Ishikawa (cell line): ENCODE measurements at regions not wholly inside any gene's neighbourhood (a gene's known extent, or its start where the extent isn't known, plus 50 kb on each side); places are given as distances from the start of the nearest gene placed in this dataset.

Experiments
- CEBPB ChIP-seq: IDR thresholded peaks from 2 replicates; pipeline ENCODE4 v1.6.1; 2012
- CREB1 ChIP-seq: IDR thresholded peaks from 2 replicates; pipeline ENCODE4 v1.6.1; 2012; ENCODE audit warnings: low read depth
- EGR1 ChIP-seq: IDR thresholded peaks from 2 replicates; pipeline ENCODE4 v1.6.1; 2012
- EP300 ChIP-seq: IDR thresholded peaks from 2 replicates; pipeline ENCODE4 v1.6.1; 2012; ENCODE audit warnings: borderline replicate concordance
- FOXM1 ChIP-seq: IDR thresholded peaks from 2 replicates; pipeline ENCODE4 v1.6.1; 2012; ENCODE audit warnings: low read depth, borderline replicate concordance
- NFIC ChIP-seq: IDR thresholded peaks from 2 replicates; pipeline ENCODE4 v1.6.1; 2012
- RAD21 ChIP-seq: IDR thresholded peaks from 2 replicates; pipeline ENCODE4 v1.6.1; 2012; ENCODE audit warnings: low read depth
- TAF1 ChIP-seq: IDR thresholded peaks from 2 replicates; pipeline ENCODE4 v1.6.1; 2012; ENCODE audit warnings: low read depth, mild to moderate bottlenecking
- TCF12 ChIP-seq: IDR thresholded peaks from 2 replicates; pipeline ENCODE4 v1.6.1; 2012; ENCODE audit warnings: low read depth
- TEAD4 ChIP-seq: IDR thresholded peaks from 2 replicates; pipeline ENCODE4 v1.6.1; 2012
- YY1 ChIP-seq: IDR thresholded peaks from 2 replicates; pipeline ENCODE4 v1.6.1; 2012; ENCODE audit warnings: low read depth
- ZBTB7A ChIP-seq: IDR thresholded peaks from 2 replicates; pipeline ENCODE4 v1.6.1; 2012; ENCODE audit warnings: low read depth
- TF ChIP-seq, protein P1 (sequence below): IDR thresholded peaks from 2 replicates; pipeline ENCODE4 v1.6.1; 2012
- TF ChIP-seq, protein P2 (sequence below): IDR thresholded peaks from 2 replicates; pipeline ENCODE4 v1.6.1; 2012
- TF ChIP-seq, protein P3 (sequence below): IDR thresholded peaks from 2 replicates; pipeline ENCODE4 v1.6.1; 2012; ENCODE audit warnings: low read depth, mild to moderate bottlenecking

DNA sequence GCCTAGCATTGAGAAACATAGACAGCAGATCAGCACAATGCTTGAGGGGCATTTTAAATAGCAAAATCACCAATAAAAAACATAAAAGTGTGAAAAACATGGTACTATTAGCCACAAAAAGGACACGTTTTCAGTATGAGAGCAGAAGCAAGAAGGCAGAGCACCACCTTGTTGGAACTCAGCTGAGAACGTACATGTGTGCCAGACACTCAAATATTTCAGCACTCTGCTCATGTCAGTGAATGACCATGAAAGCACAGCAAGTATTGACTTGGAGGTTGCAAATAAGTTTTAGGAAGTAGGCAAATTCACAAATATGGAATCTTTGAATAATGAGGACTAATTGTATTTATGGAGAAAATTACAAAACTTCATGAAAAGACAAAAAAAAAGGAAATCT lies 193.4 kb upstream of the PKN2 start:
- no peak for TF ChIP-seq FOXM1
- TF ChIP-seq EGR1, result no peak
- no peak for TF ChIP-seq TEAD4
- TF ChIP-seq EP300, result no peak
- TF ChIP-seq NFIC, result no peak
- no peak for TF ChIP-seq CREB1
- no peak for TF ChIP-seq RAD21
- TF ChIP-seq, protein P1, sequence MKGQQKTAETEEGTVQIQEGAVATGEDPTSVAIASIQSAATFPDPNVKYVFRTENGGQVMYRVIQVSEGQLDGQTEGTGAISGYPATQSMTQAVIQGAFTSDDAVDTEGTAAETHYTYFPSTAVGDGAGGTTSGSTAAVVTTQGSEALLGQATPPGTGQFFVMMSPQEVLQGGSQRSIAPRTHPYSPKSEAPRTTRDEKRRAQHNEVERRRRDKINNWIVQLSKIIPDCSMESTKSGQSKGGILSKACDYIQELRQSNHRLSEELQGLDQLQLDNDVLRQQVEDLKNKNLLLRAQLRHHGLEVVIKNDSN, result no peak
- no peak for TF ChIP-seq ZBTB7A
- no peak for TF ChIP-seq YY1
- TF ChIP-seq CEBPB, result no peak
- TF ChIP-seq TCF12, result no peak
- TF ChIP-seq, protein P2, sequence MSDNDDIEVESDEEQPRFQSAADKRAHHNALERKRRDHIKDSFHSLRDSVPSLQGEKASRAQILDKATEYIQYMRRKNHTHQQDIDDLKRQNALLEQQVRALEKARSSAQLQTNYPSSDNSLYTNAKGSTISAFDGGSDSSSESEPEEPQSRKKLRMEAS, result no peak
- no peak for TF ChIP-seq TAF1
- TF ChIP-seq, protein P3, sequence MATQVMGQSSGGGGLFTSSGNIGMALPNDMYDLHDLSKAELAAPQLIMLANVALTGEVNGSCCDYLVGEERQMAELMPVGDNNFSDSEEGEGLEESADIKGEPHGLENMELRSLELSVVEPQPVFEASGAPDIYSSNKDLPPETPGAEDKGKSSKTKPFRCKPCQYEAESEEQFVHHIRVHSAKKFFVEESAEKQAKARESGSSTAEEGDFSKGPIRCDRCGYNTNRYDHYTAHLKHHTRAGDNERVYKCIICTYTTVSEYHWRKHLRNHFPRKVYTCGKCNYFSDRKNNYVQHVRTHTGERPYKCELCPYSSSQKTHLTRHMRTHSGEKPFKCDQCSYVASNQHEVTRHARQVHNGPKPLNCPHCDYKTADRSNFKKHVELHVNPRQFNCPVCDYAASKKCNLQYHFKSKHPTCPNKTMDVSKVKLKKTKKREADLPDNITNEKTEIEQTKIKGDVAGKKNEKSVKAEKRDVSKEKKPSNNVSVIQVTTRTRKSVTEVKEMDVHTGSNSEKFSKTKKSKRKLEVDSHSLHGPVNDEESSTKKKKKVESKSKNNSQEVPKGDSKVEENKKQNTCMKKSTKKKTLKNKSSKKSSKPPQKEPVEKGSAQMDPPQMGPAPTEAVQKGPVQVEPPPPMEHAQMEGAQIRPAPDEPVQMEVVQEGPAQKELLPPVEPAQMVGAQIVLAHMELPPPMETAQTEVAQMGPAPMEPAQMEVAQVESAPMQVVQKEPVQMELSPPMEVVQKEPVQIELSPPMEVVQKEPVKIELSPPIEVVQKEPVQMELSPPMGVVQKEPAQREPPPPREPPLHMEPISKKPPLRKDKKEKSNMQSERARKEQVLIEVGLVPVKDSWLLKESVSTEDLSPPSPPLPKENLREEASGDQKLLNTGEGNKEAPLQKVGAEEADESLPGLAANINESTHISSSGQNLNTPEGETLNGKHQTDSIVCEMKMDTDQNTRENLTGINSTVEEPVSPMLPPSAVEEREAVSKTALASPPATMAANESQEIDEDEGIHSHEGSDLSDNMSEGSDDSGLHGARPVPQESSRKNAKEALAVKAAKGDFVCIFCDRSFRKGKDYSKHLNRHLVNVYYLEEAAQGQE, result no peak

DNA sequence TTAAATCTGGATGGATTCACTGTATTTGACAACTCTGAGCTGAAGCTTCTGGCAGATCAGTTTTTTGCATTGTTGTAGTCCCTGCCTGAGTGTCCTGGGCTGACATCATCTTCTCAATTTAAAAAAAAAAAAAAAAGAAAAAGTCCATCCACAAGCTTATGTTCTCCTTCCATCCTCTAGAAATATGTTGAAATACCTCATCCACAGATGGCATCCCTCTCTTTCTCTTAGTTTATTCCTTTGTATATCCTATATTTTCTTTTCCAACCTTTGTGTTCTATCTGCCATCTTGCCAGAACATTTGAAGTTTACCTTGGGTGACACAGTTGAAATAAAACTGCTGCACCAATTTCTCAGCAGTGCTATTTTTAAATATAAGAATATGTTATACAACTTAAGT lies 184.4 kb upstream of the PKN2 start:
- TF ChIP-seq EGR1, result no peak
- TF ChIP-seq, protein P2, result no peak
- TF ChIP-seq FOXM1, result no peak
- no peak for TF ChIP-seq NFIC
- no peak for TF ChIP-seq TCF12
- no peak for TF ChIP-seq EP300
- TF ChIP-seq TAF1, result no peak
- no peak for TF ChIP-seq CREB1
- TF ChIP-seq, protein P1, result no peak
- TF ChIP-seq, protein P3, result no peak
- TF ChIP-seq YY1, result no peak
- no peak for TF ChIP-seq RAD21
- TF ChIP-seq TEAD4, result no peak
- no peak for TF ChIP-seq ZBTB7A
- TF ChIP-seq CEBPB, result no peak

DNA sequence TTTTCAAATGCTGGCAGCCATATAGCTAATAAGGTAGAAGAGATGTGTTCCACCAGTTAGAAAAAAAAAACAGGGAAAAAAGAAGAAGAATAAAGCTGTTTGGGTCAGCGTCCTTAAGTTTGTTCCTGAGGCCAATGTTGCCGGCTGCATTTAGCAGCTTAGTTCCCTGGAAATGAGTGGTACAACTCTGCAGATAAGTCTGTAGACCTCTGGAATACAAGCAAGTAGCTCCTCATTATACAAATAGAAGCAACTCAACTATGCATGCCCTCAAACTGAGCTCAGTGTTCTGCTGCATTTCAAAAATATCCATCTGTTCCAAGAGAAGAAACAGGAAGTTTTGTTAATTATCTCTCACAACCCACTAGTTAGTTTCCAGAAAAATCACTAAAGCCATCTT lies 181.2 kb upstream of the PKN2 start:
- no peak for TF ChIP-seq CEBPB
- TF ChIP-seq, protein P1, result no peak
- TF ChIP-seq RAD21, result no peak
- no peak for TF ChIP-seq YY1
- TF ChIP-seq EP300, result no peak
- no peak for TF ChIP-seq TEAD4
- TF ChIP-seq, protein P2, result no peak
- no peak for TF ChIP-seq TAF1
- TF ChIP-seq EGR1, result no peak
- no peak for TF ChIP-seq TCF12
- no peak for TF ChIP-seq CREB1
- TF ChIP-seq NFIC, result no peak
- no peak for TF ChIP-seq FOXM1
- no peak for TF ChIP-seq ZBTB7A
- TF ChIP-seq, protein P3, result no peak

DNA sequence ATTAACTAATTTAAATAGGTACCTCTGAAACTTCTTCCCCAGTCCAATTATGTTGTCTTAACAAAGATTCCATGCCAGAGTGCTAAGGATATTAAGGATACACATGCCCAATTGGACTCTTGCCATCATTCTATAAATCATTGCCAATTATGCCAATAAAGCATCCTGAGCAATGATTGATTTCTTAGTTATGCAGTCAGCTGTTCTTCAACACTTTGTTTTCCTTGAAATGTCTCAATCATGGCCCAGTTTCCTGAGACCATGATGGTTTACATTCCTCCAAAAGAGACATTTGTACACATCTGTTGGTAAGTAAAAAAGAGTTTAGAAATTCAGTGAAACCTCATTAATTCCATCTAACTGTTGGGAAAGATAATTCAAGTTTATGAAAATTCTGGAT lies 180.4 kb upstream of the PKN2 start:
- TF ChIP-seq RAD21 (no peak), EP300 (no peak), ZBTB7A (no peak), TCF12 (no peak), CEBPB (no peak), YY1 (no peak), EGR1 (no peak), NFIC (no peak), FOXM1 (no peak), TAF1 (no peak), CREB1 (no peak)
- TF ChIP-seq, protein P1, result no peak
- TF ChIP-seq, protein P2, result no peak
- TF ChIP-seq, protein P3, result no peak
